HCT116 (cell line): ENCODE measurements at regions not wholly inside any gene's neighbourhood (a gene's known extent, or its start where the extent isn't known, plus 50 kb on each side); places are given as distances from the start of the nearest gene placed in this dataset.

Source experiments
- ATAC-seq: fragments of 200-7000 bp; cut with Tn5 transposase; 2 replicates; pipeline ENCODE4 v1.9.1; 2020; ENCODE audit warnings: mild to moderate bottlenecking, moderate library complexity
- BruUV-seq: library from RNA; stranded (reverse); fragments of 400-500 nt; replicated peaks from 2 replicates; lab custom pipeline; 2021; lab: Mats Ljungman, UMichigan
- CTCF ChIA-PET: fragments of 300-600 bp; sonication (Branson Sonifier 250); formaldehyde crosslinking; loops from one replicate; lab custom pipeline; 2021; ENCODE audit warnings: antibody characterized with exemption; lab: Charles Lee
- POLR2A ChIA-PET: fragments of 300-600, 350-600 bp; sonication (Branson Sonifier 250); formaldehyde crosslinking; loops from one replicate; lab custom pipeline; 2021; ENCODE audit warnings: antibody characterized with exemption; lab: Charles Lee
- RAD21 ChIA-PET, 2 experiments: fragments of 300-600 bp; sonication (Branson Sonifier 250); formaldehyde crosslinking; loops; one replicate each; lab custom pipeline; 2023; ENCODE audit warnings: low total read pairs in 2 of 2; ENCODE audit not compliant: uncharacterized antibody in 2 of 2, unreplicated experiment in 2 of 2, low non-redundant PET in 1 of 2; lab: Charles Lee
- DNase-seq: peaks from one replicate; pipeline ENCODE4 v3.0.0-alpha.2; 2010; ENCODE audit warnings: low read depth, low spot score
- H2AFZ ChIP-seq: fragments of 200-600 bp; shearing (Covaris generic), sonication (generic); 2 replicates; pipeline ENCODE4 v1.6.1; 2017; ENCODE audit warnings: low read depth, mixed run types, mixed read lengths, antibody characterized with exemption, low read length; ENCODE audit not compliant: poor library complexity, severe bottlenecking
- H3K27ac ChIP-seq: 2 replicates; pipeline ENCODE4 v1.5.1; 2012; ENCODE audit warnings: low read depth, low read length
- H3K27me3 ChIP-seq: fragments of 200-600 bp; sonication (generic); 2 replicates; pipeline ENCODE4 v1.6.1; 2016; ENCODE audit warnings: mixed run types, low read length, mixed read lengths; ENCODE audit not compliant: insufficient read depth
- H3K36me3 ChIP-seq, 2 experiments: fragments of 200-500 bp in 1 of 2; fragments of 200-600 bp in 1 of 2; sonication (Bioruptor generic) in 1 of 2; sonication (generic) in 1 of 2; 2 replicates each; pipeline versions ENCODE4 v1.5.1 to v1.6.1; 2014 to 2016; ENCODE audit warnings: low read length in 2 of 2, inconsistent platforms in 1 of 2, mixed read lengths in 1 of 2, mixed run types in 1 of 2; ENCODE audit not compliant: insufficient read depth in 2 of 2, control insufficient read depth in 1 of 2
- H3K4me1 ChIP-seq, 2 experiments: fragments of 200-600 bp in 1 of 2; sonication (generic) in 1 of 2; 2 replicates each; pipeline versions ENCODE4 v1.5.1 to v1.6.1; 2012 to 2017; ENCODE audit warnings: low read length in 2 of 2, inconsistent platforms in 1 of 2, mild to moderate bottlenecking in 1 of 2, mixed read lengths in 1 of 2, mixed run types in 1 of 2, moderate library complexity in 1 of 2; ENCODE audit not compliant: insufficient read depth in 2 of 2, control insufficient read depth in 1 of 2
- H3K4me2 ChIP-seq: fragments of 200-600 bp; sonication (generic); 2 replicates; pipeline ENCODE4 v1.6.1; 2017; ENCODE audit warnings: mixed run types, low read length, mixed read lengths
- H3K4me3 ChIP-seq, 2 experiments: fragments of 200-600 bp in 1 of 2; sonication (generic) in 1 of 2; replicated peaks in 1 of 2; 2 replicates each; pipeline ENCODE4 v1.5.1; 2011 to 2016; ENCODE audit warnings: low read length in 2 of 2, control low read depth in 1 of 2, low read depth in 1 of 2, mild to moderate bottlenecking in 1 of 2, mixed read lengths in 1 of 2, mixed run types in 1 of 2
- H3K79me2 ChIP-seq: fragments of 200-600 bp; sonication (generic); 2 replicates; pipeline ENCODE4 v1.6.1; 2017; ENCODE audit warnings: mild to moderate bottlenecking, mixed run types, low read length, moderate library complexity, mixed read lengths; ENCODE audit not compliant: insufficient read depth
- H3K9ac ChIP-seq: fragments of 200-600 bp; sonication (generic); 2 replicates; pipeline ENCODE4 v1.6.1; 2016; ENCODE audit warnings: low read length, mixed read lengths
- H3K9me2 ChIP-seq: fragments of 200-600 bp; sonication (generic), shearing (Covaris generic); 2 replicates; pipeline ENCODE4 v1.6.1; 2017; ENCODE audit warnings: mixed run types, mild to moderate bottlenecking, moderate library complexity; ENCODE audit not compliant: insufficient read depth
- H3K9me3 ChIP-seq, 2 experiments: fragments of 200-500 bp in 1 of 2; fragments of 200-600 bp in 1 of 2; sonication (Bioruptor generic) in 1 of 2; sonication (generic) in 1 of 2; 2 replicates each; pipeline ENCODE4 v1.6.1; 2014 to 2017; ENCODE audit warnings: low read length in 2 of 2, mixed read lengths in 2 of 2, inconsistent platforms in 1 of 2, low read depth in 1 of 2, mild to moderate bottlenecking in 1 of 2, mixed run types in 1 of 2, moderate library complexity in 1 of 2; ENCODE audit not compliant: control insufficient read depth in 1 of 2, insufficient read depth in 1 of 2
- H4K20me1 ChIP-seq: fragments of 200-600 bp; sonication (generic), shearing (Covaris generic); 2 replicates; pipeline ENCODE4 v1.6.1; 2017; ENCODE audit warnings: mixed run types, mild to moderate bottlenecking, moderate library complexity; ENCODE audit not compliant: insufficient read depth
- ATF3 ChIP-seq: IDR thresholded peaks from 2 replicates; pipeline ENCODE4 v1.6.1; 2012
- CBX3 ChIP-seq: IDR thresholded peaks from 2 replicates; pipeline ENCODE4 v1.6.1; 2012; ENCODE audit warnings: low read depth
- CTCF ChIP-seq, 3 experiments: fragments of 200-600 bp in 1 of 3; sonication (generic) in 1 of 3; IDR thresholded peaks in 2 of 3; conservative IDR thresholded peaks in 1 of 3; 2 replicates each; pipeline ENCODE4 v1.5.1; 2012 to 2017; ENCODE audit warnings: low read depth in 2 of 3, low read length in 2 of 3, antibody characterized with exemption in 1 of 3, borderline replicate concordance in 1 of 3, control low read depth in 1 of 3, mild to moderate bottlenecking in 1 of 3, mixed read lengths in 1 of 3, mixed run types in 1 of 3, moderate library complexity in 1 of 3; ENCODE audit not compliant: insufficient read depth in 1 of 3
- FOSL1 ChIP-seq: IDR thresholded peaks from 2 replicates; pipeline ENCODE4 v1.6.1; 2012; ENCODE audit warnings: low read depth
- REST ChIP-seq: IDR thresholded peaks from 2 replicates; pipeline ENCODE4 v1.6.1; 2012; ENCODE audit warnings: low read depth
- intact Hi-C: fragments of 100-400 bp; cut with micrococcal nuclease; formaldehyde crosslinking; loops from 2 replicates; pipeline ENCODE4 v1.10.0; 2022

- TF ChIP-seq ATF3 (no peak), CTCF (IDR thresholded peaks at IDR 0.05 in 2 of 3, conservative IDR thresholded peaks at IDR 0.05 in 1 of 3; ENCODE audit: borderline replicate concordance in 1 of 3, insufficient read depth in 1 of 3, low read depth in 2 of 3, low read length in 2 of 3) (no peak), CBX3 (no peak), REST (no peak), FOSL1 (no peak)
- ChIA-PET CTCF (no interaction called here), POLR2A (no interaction called here), RAD21 (no interaction called here)
- Histone ChIP-seq H3K27ac (no peak overlapping the region), H3K9ac (no peak overlapping the region), H3K27me3 (no peaks in the 10 kb centered on the region), H2AFZ (no peak overlapping the region), H3K4me1 (no peaks in the 10 kb centered on the region), H3K4me2 (no peak overlapping the region), H4K20me1 (no peaks in the 10 kb centered on the region), H3K36me3 (no peaks in the 10 kb centered on the region), H3K9me2 (no peaks in the 10 kb centered on the region), H3K9me3 (no peaks in the 10 kb centered on the region), H3K79me2 (no peaks in the 10 kb centered on the region), H3K4me3 (no peak overlapping the region)
- no peak for ATAC-seq
- no TSS peak for BruUV-seq
- intact Hi-C loops: no loop called here
- DNase-seq: no peak
Measured at GRCh38 chr3:13134166-13134878, 61.1 kb upstream of the IQSEC1 start.
